T-cell (primary cell): ENCODE measurements at regions not wholly inside any gene's neighbourhood (a gene's known extent, or its start where the extent isn't known, plus 50 kb on each side); places are given as distances from the start of the nearest gene placed in this dataset.

Source experiments
- ATAC-seq, 4 experiments: fragments of 200-7000 bp in 3 of 4; fragments of 150-1000 bp in 1 of 4; cut with Tn5 transposase; replicated peaks in 1 of 4; 1 replicate in 3 of 4; 2 replicates in 1 of 4; pipeline ENCODE4 v1.10.0; 2021; ENCODE audit warnings: moderate library complexity in 3 of 4, mild to moderate bottlenecking in 2 of 4, moderate number of reproducible peaks in 1 of 4
- CTCF ChIA-PET, 2 donors: fragments of 300-600 bp; sonication (Branson Sonifier 250); formaldehyde crosslinking; loops; one replicate each; lab custom pipeline; 2022; ENCODE audit warnings: antibody characterized with exemption in 2 of 2; lab: Charles Lee
- POLR2A ChIA-PET, 2 donors: fragments of 300-600 bp; sonication (Branson Sonifier 250); formaldehyde crosslinking; loops; one replicate each; lab custom pipeline; 2022; ENCODE audit warnings: antibody characterized with exemption in 2 of 2; lab: Charles Lee
- DNase-seq, 35 experiments: peaks; one replicate each; pipeline versions ENCODE4 v3.0.0 to v3.0.0-alpha.2; 2013 to 2023
- H3K27ac ChIP-seq: one replicate; pipeline ENCODE4 v1.5.1; 2013; ENCODE audit warnings: low read length
- H3K27me3 ChIP-seq, 2 experiments: replicated peaks in 1 of 2; 1 replicate in 1 of 2; 2 replicates in 1 of 2; pipeline versions ENCODE4 v1.6.1 to v1.7.0; 2013; ENCODE audit warnings: low read length in 1 of 2, mixed read lengths in 1 of 2; ENCODE audit not compliant: control insufficient read depth in 2 of 2, insufficient read depth in 2 of 2; ENCODE audit errors: extremely low read depth in 1 of 2
- H3K36me3 ChIP-seq, 2 donors: 1 replicate in 1 of 2; 2 replicates in 1 of 2; pipeline versions ENCODE4 v1.6.1 to v1.7.0; 2013; ENCODE audit warnings: low read length in 1 of 2; ENCODE audit not compliant: control insufficient read depth in 2 of 2, insufficient read depth in 1 of 2; ENCODE audit errors: extremely low read depth in 1 of 2
- H3K4me1 ChIP-seq, 2 experiments: 1 replicate in 1 of 2; 2 replicates in 1 of 2; pipeline versions ENCODE4 v1.6.1 to v1.7.0; 2013; ENCODE audit warnings: low read length in 2 of 2, mixed read lengths in 1 of 2; ENCODE audit not compliant: insufficient read depth in 2 of 2, control insufficient read depth in 1 of 2; ENCODE audit errors: extremely low read depth in 1 of 2
- H3K4me3 ChIP-seq, 2 donors: 1 replicate in 1 of 2; 2 replicates in 1 of 2; pipeline versions ENCODE4 v1.5.1 to v1.7.0; 2013; ENCODE audit warnings: mild to moderate bottlenecking in 2 of 2, low read length in 1 of 2, moderate library complexity in 1 of 2; ENCODE audit not compliant: control insufficient read depth in 1 of 2; ENCODE audit errors: extremely low read depth in 1 of 2
- H3K9me3 ChIP-seq: 2 replicates; pipeline ENCODE4 v1.7.0; 2013
- H3K27ac Mint-ChIP-seq, 2 donors: one replicate each; pipeline ENCODE4 v1.8.0; 2020 to 2021; ENCODE audit warnings: mild to moderate bottlenecking in 2 of 2, mixed read lengths in 2 of 2
- H3K27me3 Mint-ChIP-seq, 2 donors: one replicate each; pipeline ENCODE4 v1.8.0; 2021 to 2022; ENCODE audit warnings: mixed read lengths in 2 of 2
- H3K36me3 Mint-ChIP-seq: one replicate; pipeline ENCODE4 v1.8.0; 2021; ENCODE audit warnings: mixed read lengths
- H3K4me1 Mint-ChIP-seq, 3 donors: one replicate each; pipeline ENCODE4 v1.8.0; 2020 to 2022; ENCODE audit warnings: mixed read lengths in 3 of 3, mild to moderate bottlenecking in 1 of 3
- H3K4me3 Mint-ChIP-seq, 3 donors: one replicate each; pipeline ENCODE4 v1.8.0; 2020 to 2022; ENCODE audit warnings: mild to moderate bottlenecking in 3 of 3, mixed read lengths in 3 of 3, moderate library complexity in 3 of 3
- H3K9me3 Mint-ChIP-seq, 3 donors: one replicate each; pipeline ENCODE4 v1.8.0; 2020 to 2022; ENCODE audit warnings: mixed read lengths in 3 of 3
- WGBS: methylation state at CpG from one replicate; pipeline ENCODE4 v1.1.5; 2013; ENCODE audit warnings: missing lambda C conversion rate; ENCODE audit not compliant: insufficient coverage; 5-methylcytosine and 5-hydroxymethylcytosine counted together

GRCh38 chr13:90824032-90824431 lies 523.5 kb upstream of the MIR17HG start:
- H3K4me3 ChIP-seq, result no peak overlapping the region
- Mint-ChIP-seq H3K9me3 (peaks cover under 1 to 8% (median 4%) of the 10 kb centered on the region in 3 donors), H3K4me1 (no peaks in the 10 kb centered on the region), H3K36me3 (no peaks in the 10 kb centered on the region), H3K27me3 (no peaks in the 10 kb centered on the region), H3K4me3 (no peak overlapping the region), H3K27ac (no peak overlapping the region)
- no peak for ATAC-seq
- no CpG with 5 or more reads among the region's 2 CpGs for WGBS
- ChIA-PET POLR2A (no interaction called here), CTCF (no interaction called here)
- no peaks in the 10 kb centered on the region for H3K4me1 ChIP-seq
- no peak for DNase-seq
- H3K36me3 ChIP-seq, result no peaks in the 10 kb centered on the region
- H3K27me3 ChIP-seq, result no peaks in the 10 kb centered on the region
- H3K27ac ChIP-seq, result no peak overlapping the region
- no peaks in the 10 kb centered on the region for H3K9me3 ChIP-seq

GRCh38 chr13:90826688-90827087 lies 520.8 kb upstream of the MIR17HG start:
- ATAC-seq (no peak), DNase-seq (no peak)
- Mint-ChIP-seq H3K4me3 (no peak overlapping the region), H3K27me3 (no peaks in the 10 kb centered on the region), H3K9me3 (peaks cover 4% of the 10 kb centered on the region in 3 donors), H3K27ac (no peak overlapping the region), H3K4me1 (no peaks in the 10 kb centered on the region), H3K36me3 (no peaks in the 10 kb centered on the region)
- no peaks in the 10 kb centered on the region for H3K9me3 ChIP-seq
- no peaks in the 10 kb centered on the region for H3K36me3 ChIP-seq
- no peaks in the 10 kb centered on the region for H3K4me1 ChIP-seq
- H3K4me3 ChIP-seq, result no peak overlapping the region
- ChIA-PET CTCF (no interaction called here), POLR2A (no interaction called here)
- H3K27me3 ChIP-seq, result no peaks in the 10 kb centered on the region
- H3K27ac ChIP-seq, result no peak overlapping the region
- WGBS, result 46% methylated on average over 1 of the region's 2 CpGs

GRCh38 chr13:90830782-90831181 lies 516.7 kb upstream of the MIR17HG start:
- H3K4me1 Mint-ChIP-seq, result no peaks in the 10 kb centered on the region
- ChIA-PET POLR2A (no interaction called here), CTCF (no interaction called here)
- H3K36me3 Mint-ChIP-seq, result no peaks in the 10 kb centered on the region
- WGBS, result no CpG with 5 or more reads among the region's 2 CpGs
- Histone ChIP-seq H3K4me3 (no peak overlapping the region), H3K27me3 (no peaks in the 10 kb centered on the region), H3K36me3 (no peaks in the 10 kb centered on the region), H3K9me3 (no peaks in the 10 kb centered on the region), H3K27ac (no peak overlapping the region), H3K4me1 (no peaks in the 10 kb centered on the region)
- H3K4me3 Mint-ChIP-seq, result no peak overlapping the region
- H3K9me3 Mint-ChIP-seq, result peaks cover 4 to 6% (median 5%) of the 10 kb centered on the region in 3 donors
- H3K27me3 Mint-ChIP-seq, result no peaks in the 10 kb centered on the region
- ATAC-seq (no peak), DNase-seq (no peak)
- no peak overlapping the region for H3K27ac Mint-ChIP-seq

GRCh38 chr13:90833951-90834350 lies 513.5 kb upstream of the MIR17HG start:
- Histone ChIP-seq H3K4me3 (no peak overlapping the region), H3K27me3 (no peaks in the 10 kb centered on the region), H3K9me3 (no peaks in the 10 kb centered on the region), H3K27ac (no peak overlapping the region), H3K4me1 (no peaks in the 10 kb centered on the region), H3K36me3 (no peaks in the 10 kb centered on the region)
- H3K9me3 Mint-ChIP-seq, result peaks cover 4 to 9% (median 8%) of the 10 kb centered on the region in 3 donors
- H3K27me3 Mint-ChIP-seq, result no peaks in the 10 kb centered on the region
- DNase-seq, result no peak
- no peaks in the 10 kb centered on the region for H3K36me3 Mint-ChIP-seq
- H3K4me1 Mint-ChIP-seq, result no peaks in the 10 kb centered on the region
- no peak overlapping the region for H3K27ac Mint-ChIP-seq
- ChIA-PET POLR2A (no interaction called here), CTCF (no interaction called here)
- no peak for ATAC-seq
- no peak overlapping the region for H3K4me3 Mint-ChIP-seq

GRCh38 chr13:90834700-90835099 lies 512.8 kb upstream of the MIR17HG start:
- WGBS, result no CpG with 5 or more reads among the region's 5 CpGs
- Histone ChIP-seq H3K27me3 (no peaks in the 10 kb centered on the region), H3K36me3 (no peaks in the 10 kb centered on the region), H3K9me3 (no peaks in the 10 kb centered on the region), H3K27ac (no peak overlapping the region), H3K4me1 (no peaks in the 10 kb centered on the region), H3K4me3 (no peak overlapping the region)
- ATAC-seq (no peak), DNase-seq (no peak)
- CTCF ChIA-PET, result no interaction called here
- H3K27me3 Mint-ChIP-seq, result no peaks in the 10 kb centered on the region
- H3K4me3 Mint-ChIP-seq, result no peak overlapping the region
- POLR2A ChIA-PET, result interaction anchor here in 1 of 2 donors (0.6 kb wide), 1 partner anchor 15 kb away, joined by 3 read pairs; no protein-coding TSS in a partner anchor
- no peaks in the 10 kb centered on the region for H3K4me1 Mint-ChIP-seq
- no peaks in the 10 kb centered on the region for H3K36me3 Mint-ChIP-seq
- H3K27ac Mint-ChIP-seq, result no peak overlapping the region
- peaks cover 4 to 9% (median 8%) of the 10 kb centered on the region in 3 donors for H3K9me3 Mint-ChIP-seq

- CTCF ChIA-PET, result no interaction called here
- no peaks in the 10 kb centered on the region for H3K4me1 ChIP-seq
- ATAC-seq, result no peak
Observed at GRCh38 chr13:90835826-90836225, 511.7 kb upstream of the MIR17HG start.

GRCh38 chr13:90838317-90838960 lies 509.0 kb upstream of the MIR17HG start:
- DNase-seq, result no peak
- H3K9me3 ChIP-seq, result no peaks in the 10 kb centered on the region
- Mint-ChIP-seq H3K4me1 (no peaks in the 10 kb centered on the region), H3K9me3 (peaks cover 2 to 18% (median 12%) of the 10 kb centered on the region in 3 donors), H3K27ac (no peak overlapping the region), H3K27me3 (no peaks in the 10 kb centered on the region), H3K4me3 (no peak overlapping the region), H3K36me3 (no peaks in the 10 kb centered on the region)
- no CpG with 5 or more reads among the region's 4 CpGs for WGBS
- H3K4me3 ChIP-seq, result no peak overlapping the region
- H3K4me1 ChIP-seq, result no peaks in the 10 kb centered on the region
- H3K27ac ChIP-seq, result no peak overlapping the region
- no peaks in the 10 kb centered on the region for H3K36me3 ChIP-seq
- no peaks in the 10 kb centered on the region for H3K27me3 ChIP-seq
- CTCF ChIA-PET, result no interaction called here
- ATAC-seq, result no peak
- POLR2A ChIA-PET, result no interaction called here

More at GRCh38 chr13:90835826-90836225, 511.7 kb upstream of the MIR17HG start:
- Mint-ChIP-seq H3K4me1 (no peaks in the 10 kb centered on the region), H3K27ac (no peak overlapping the region), H3K36me3 (no peaks in the 10 kb centered on the region), H3K4me3 (no peak overlapping the region), H3K27me3 (no peaks in the 10 kb centered on the region), H3K9me3 (peaks cover 8 to 18% (median 15%) of the 10 kb centered on the region in 3 donors)
- Histone ChIP-seq H3K9me3 (no peaks in the 10 kb centered on the region), H3K27ac (no peak overlapping the region), H3K36me3 (no peaks in the 10 kb centered on the region), H3K27me3 (no peaks in the 10 kb centered on the region), H3K4me3 (no peak overlapping the region)
- POLR2A ChIA-PET, result no interaction called here
- DNase-seq, result no peak
